Loucy (cell line): ENCODE measurements at regions not wholly inside any gene's neighbourhood (a gene's known extent, or its start where the extent isn't known, plus 50 kb on each side); places are given as distances from the start of the nearest gene placed in this dataset.

Source experiments
- H2AFZ ChIP-seq: fragments of 200-600 bp; sonication (generic); 2 replicates; pipeline ENCODE4 v1.6.0; 2016; ENCODE audit warnings: antibody characterized with exemption, mild to moderate bottlenecking, low read length, moderate library complexity
- H3F3A ChIP-seq: fragments of 200-600 bp; 2 replicates; pipeline ENCODE4 v1.6.0; 2016; ENCODE audit warnings: antibody characterized with exemption, low read depth, mild to moderate bottlenecking
- H3K27me3 ChIP-seq: fragments of 200-600 bp; sonication (generic); 2 replicates; pipeline ENCODE4 v1.6.1; 2014; ENCODE audit warnings: low read length, mild to moderate bottlenecking; ENCODE audit not compliant: insufficient read depth, poor library complexity, severe bottlenecking
- H3K36me3 ChIP-seq: fragments of 200-600 bp; sonication (generic); 2 replicates; pipeline ENCODE4 v1.6.1; 2016; ENCODE audit warnings: low read length; ENCODE audit not compliant: insufficient read depth
- H3K4me1 ChIP-seq: fragments of 200-600 bp; sonication (generic); 2 replicates; pipeline ENCODE4 v1.5.1; 2014; ENCODE audit warnings: low read length, mild to moderate bottlenecking; ENCODE audit not compliant: insufficient read depth, poor library complexity, severe bottlenecking
- H3K4me2 ChIP-seq: fragments of 200-600 bp; sonication (generic); 2 replicates; pipeline ENCODE4 v1.6.0; 2014; ENCODE audit warnings: antibody characterized with exemption, low read length, low read depth, mild to moderate bottlenecking; ENCODE audit not compliant: poor library complexity, severe bottlenecking
- H3K4me3 ChIP-seq: fragments of 200-600 bp; sonication (generic); 2 replicates; pipeline ENCODE4 v1.5.1; 2014; ENCODE audit warnings: low read length, mild to moderate bottlenecking, mixed read lengths; ENCODE audit not compliant: poor library complexity, severe bottlenecking
- H3K79me2 ChIP-seq: fragments of 200-600 bp; sonication (generic); 2 replicates; pipeline ENCODE4 v1.6.1; 2014; ENCODE audit warnings: low read length; ENCODE audit not compliant: insufficient read depth
- H3K9ac ChIP-seq: fragments of 200-600 bp; sonication (generic); 2 replicates; pipeline ENCODE4 v1.6.0; 2014; ENCODE audit warnings: mild to moderate bottlenecking, low read depth, low read length, moderate library complexity; ENCODE audit not compliant: poor library complexity, severe bottlenecking
- H3K9me2 ChIP-seq: fragments of 200-600 bp; sonication (generic); replicated peaks from 2 replicates; pipeline ENCODE4 v1.6.1; 2016; ENCODE audit warnings: low read depth, low read length, mixed read lengths
- H3K9me3 ChIP-seq: fragments of 200-600 bp; sonication (generic); 2 replicates; pipeline ENCODE4 v1.6.1; 2014; ENCODE audit warnings: mild to moderate bottlenecking, antibody characterized with exemption, low read length, low read depth; ENCODE audit not compliant: insufficient read depth
- H4K20me1 ChIP-seq: fragments of 200-600 bp; sonication (generic); 2 replicates; pipeline ENCODE4 v1.6.0; 2014; ENCODE audit warnings: antibody characterized with exemption, low read length, mild to moderate bottlenecking; ENCODE audit not compliant: insufficient read depth, poor library complexity, severe bottlenecking
- EZH2phosphoT487 ChIP-seq: fragments of 200-600 bp; IDR thresholded peaks from 2 replicates; pipeline ENCODE4 v1.6.1; 2018; ENCODE audit warnings: antibody characterized with exemption, mild to moderate bottlenecking, moderate library complexity, borderline replicate concordance
- TF ChIP-seq, protein P1 (sequence below): fragments of 200-600 bp; sonication (generic); conservative IDR thresholded peaks from 2 replicates; pipeline ENCODE4 v1.5.1; 2014; ENCODE audit warnings: mild to moderate bottlenecking, antibody characterized with exemption, low read length

DNA sequence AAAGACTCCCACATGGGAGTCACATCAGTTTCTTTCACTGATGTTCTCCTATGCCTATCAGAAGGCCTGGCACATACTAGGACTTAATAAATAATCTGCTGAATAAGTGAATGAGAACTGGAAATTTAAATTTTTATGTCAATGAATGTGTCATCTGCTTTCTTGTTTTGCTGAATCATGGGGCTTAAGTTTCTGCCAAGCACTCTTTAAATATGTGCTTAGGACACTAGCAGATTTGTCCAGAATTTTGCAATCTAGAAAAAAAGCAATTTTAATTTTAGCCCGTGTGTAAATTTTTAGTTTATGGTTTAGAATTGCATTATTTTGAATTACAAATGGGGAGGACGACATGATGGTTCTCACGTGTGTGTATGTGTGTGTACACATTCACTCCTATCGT, 803.1 kb downstream of the USP25 start:
- Histone ChIP-seq H2AFZ (no peak overlapping the region), H3K9me3 (peaks cover 2% of the 10 kb centered on the region; the same call in 1 of the 2 replicates), H3K4me2 (no peak overlapping the region), H3K27me3 (no peaks in the 10 kb centered on the region), H3K4me3 (no peak overlapping the region), H3K9ac (no peak overlapping the region), H3K9me2 (no peaks in the 10 kb centered on the region), H3K4me1 (no peaks in the 10 kb centered on the region), H3K36me3 (no peaks in the 10 kb centered on the region), H3F3A (no peaks in the 10 kb centered on the region), H4K20me1 (no peaks in the 10 kb centered on the region), H3K79me2 (no peaks in the 10 kb centered on the region)
- TF ChIP-seq, protein P1, sequence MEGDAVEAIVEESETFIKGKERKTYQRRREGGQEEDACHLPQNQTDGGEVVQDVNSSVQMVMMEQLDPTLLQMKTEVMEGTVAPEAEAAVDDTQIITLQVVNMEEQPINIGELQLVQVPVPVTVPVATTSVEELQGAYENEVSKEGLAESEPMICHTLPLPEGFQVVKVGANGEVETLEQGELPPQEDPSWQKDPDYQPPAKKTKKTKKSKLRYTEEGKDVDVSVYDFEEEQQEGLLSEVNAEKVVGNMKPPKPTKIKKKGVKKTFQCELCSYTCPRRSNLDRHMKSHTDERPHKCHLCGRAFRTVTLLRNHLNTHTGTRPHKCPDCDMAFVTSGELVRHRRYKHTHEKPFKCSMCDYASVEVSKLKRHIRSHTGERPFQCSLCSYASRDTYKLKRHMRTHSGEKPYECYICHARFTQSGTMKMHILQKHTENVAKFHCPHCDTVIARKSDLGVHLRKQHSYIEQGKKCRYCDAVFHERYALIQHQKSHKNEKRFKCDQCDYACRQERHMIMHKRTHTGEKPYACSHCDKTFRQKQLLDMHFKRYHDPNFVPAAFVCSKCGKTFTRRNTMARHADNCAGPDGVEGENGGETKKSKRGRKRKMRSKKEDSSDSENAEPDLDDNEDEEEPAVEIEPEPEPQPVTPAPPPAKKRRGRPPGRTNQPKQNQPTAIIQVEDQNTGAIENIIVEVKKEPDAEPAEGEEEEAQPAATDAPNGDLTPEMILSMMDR, result no peak
- no peak for TF ChIP-seq EZH2phosphoT487

DNA sequence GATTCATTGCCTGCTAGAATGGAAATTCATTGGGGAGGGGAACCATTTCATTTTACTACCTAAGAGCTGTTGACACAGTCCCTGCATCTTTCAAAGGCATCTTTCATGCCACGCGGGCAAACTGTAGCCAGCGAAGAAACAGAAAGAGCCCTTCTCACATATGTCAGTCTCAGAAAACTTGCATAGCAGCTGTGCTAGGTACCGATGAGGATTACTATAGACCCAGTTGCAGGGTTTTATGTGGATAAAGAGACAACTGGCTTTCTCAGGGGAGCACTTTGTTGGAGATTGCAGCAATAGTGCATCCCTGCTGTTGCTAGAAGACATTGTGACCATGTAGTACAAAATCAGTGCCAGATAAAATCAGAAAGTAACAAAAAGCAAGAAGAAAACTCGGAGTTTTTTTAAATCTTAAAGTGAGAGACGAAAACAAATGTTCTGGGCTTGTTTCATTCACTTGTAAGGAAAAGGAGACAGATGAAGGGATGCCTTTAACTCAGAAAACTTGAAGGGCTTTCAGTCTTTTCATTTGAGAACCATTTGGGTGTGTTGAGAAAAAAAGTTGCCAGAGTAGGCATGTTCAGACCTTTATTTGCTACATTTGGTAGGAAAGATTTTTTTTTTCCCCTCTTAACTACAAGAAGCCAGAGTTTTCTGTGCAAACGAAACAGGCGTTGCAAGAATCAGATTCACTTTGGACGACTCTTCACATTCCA, 804.1 kb downstream of the USP25 start:
- Histone ChIP-seq H3K9ac (no peak overlapping the region), H4K20me1 (no peaks in the 10 kb centered on the region), H3K36me3 (no peaks in the 10 kb centered on the region), H3K79me2 (no peaks in the 10 kb centered on the region), H3K4me2 (no peak overlapping the region), H3K27me3 (no peaks in the 10 kb centered on the region), H3K4me3 (no peak overlapping the region), H3K9me3 (no peaks in the 10 kb centered on the region; the same call in 1 of the 2 replicates), H3F3A (no peaks in the 10 kb centered on the region), H3K4me1 (no peaks in the 10 kb centered on the region), H2AFZ (no peak overlapping the region), H3K9me2 (no peaks in the 10 kb centered on the region)
- TF ChIP-seq, protein P1, result no peak
- TF ChIP-seq EZH2phosphoT487, result no peak

DNA sequence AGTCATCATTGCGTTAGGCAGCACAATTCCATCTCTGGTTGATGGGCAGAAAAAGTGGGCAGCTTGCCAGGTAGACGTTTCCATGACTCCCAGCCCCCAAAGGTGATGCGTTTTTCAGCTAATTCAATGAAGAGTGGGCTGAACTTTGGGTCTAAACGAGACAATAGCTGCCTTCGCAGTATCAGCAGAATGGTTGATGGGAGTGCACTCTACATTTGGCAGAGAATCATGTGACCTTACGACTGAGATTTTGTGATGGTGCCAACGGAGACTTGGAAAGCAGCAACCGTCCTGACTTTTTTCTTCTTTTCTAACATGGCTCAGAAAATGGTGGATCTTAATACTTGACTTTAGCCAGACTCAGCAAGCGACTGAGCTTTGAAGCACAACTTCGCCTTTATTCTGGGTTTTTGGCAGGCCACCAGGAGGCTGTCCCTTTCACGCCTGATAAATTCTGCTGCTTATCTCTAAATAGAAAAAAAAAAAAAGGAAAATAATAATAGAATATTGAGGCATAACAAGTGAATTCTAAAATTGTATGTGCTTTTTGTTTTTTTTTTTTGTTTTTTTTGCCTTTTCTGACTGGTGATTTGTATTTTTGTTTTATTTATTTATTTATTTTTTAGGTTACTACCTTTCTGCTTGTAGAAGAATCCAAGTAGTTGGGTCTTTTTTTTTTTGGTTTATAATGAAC, 804.8 kb downstream of the USP25 start:
- no peak overlapping the region for H2AFZ ChIP-seq
- H3K4me1 ChIP-seq, result no peaks in the 10 kb centered on the region
- H3K9me3 ChIP-seq, result no peaks in the 10 kb centered on the region; the same call in 1 of the 2 replicates
- no peaks in the 10 kb centered on the region for H3K36me3 ChIP-seq
- no peak overlapping the region for H3K4me2 ChIP-seq
- H3K9ac ChIP-seq, result no peak overlapping the region
- no peaks in the 10 kb centered on the region for H4K20me1 ChIP-seq
- TF ChIP-seq, protein P1, result no peak
- TF ChIP-seq EZH2phosphoT487, result no peak
- no peaks in the 10 kb centered on the region for H3F3A ChIP-seq
- H3K9me2 ChIP-seq, result no peaks in the 10 kb centered on the region
- H3K79me2 ChIP-seq, result no peaks in the 10 kb centered on the region
- H3K27me3 ChIP-seq, result no peaks in the 10 kb centered on the region
- H3K4me3 ChIP-seq, result no peak overlapping the region
